ENCODE measurements at regions not wholly inside any gene's neighbourhood (a gene's known extent, or its start where the extent isn't known, plus 50 kb on each side); places are given as distances from the start of the nearest gene placed in this dataset.

- Mint-ChIP-seq H3K27ac (peak overlapping the region; percentile 63), H3K4me3 (no peak overlapping the region), H3K27me3 (ENCODE audit: low read depth) (peaks cover 10% of the 10 kb centered on the region), H3K9me3 (no peaks in the 10 kb centered on the region), H3K36me3 (no peaks in the 10 kb centered on the region), H3K4me1 (peaks cover 49% of the 10 kb centered on the region)
- CTCF ChIA-PET: interaction anchor here (0.9 to 2.7 kb wide), 17 partner anchors 9 to 683 kb away, joined by 3 to 24 read pairs (median 3); partner anchors contain the start of gene SFMBT2
- DNase-seq (ENCODE audit: low spot score) (no peak), ATAC-seq (no peak)
- TF ChIP-seq ZBTB21 (CRISPR knock-in tag; IDR thresholded peaks at IDR 0.05; ENCODE audit: borderline replicate concordance) (no peak), NR2C2 (CRISPR knock-in tag; IDR thresholded peaks at IDR 0.05) (no peak), FOXP4 (CRISPR knock-in tag; IDR thresholded peaks at IDR 0.05) (no peak), E2F4 (CRISPR knock-in tag; IDR thresholded peaks at IDR 0.05; ENCODE audit: borderline replicate concordance, low read depth) (no peak), CREB1 (CRISPR knock-in tag; IDR thresholded peaks at IDR 0.05) (no peak), CREM (CRISPR knock-in tag; IDR thresholded peaks at IDR 0.05) (no peak), HMGXB4 (CRISPR knock-in tag; IDR thresholded peaks at IDR 0.05) (no peak), NFYB (CRISPR knock-in tag; conservative IDR thresholded peaks at IDR 0.05; ENCODE audit: low read depth) (no peak), GTF2I (CRISPR knock-in tag; conservative IDR thresholded peaks at IDR 0.05) (no peak), ZMAT4 (CRISPR knock-in tag; IDR thresholded peaks at IDR 0.05) (no peak), IRF2 (CRISPR knock-in tag; IDR thresholded peaks at IDR 0.05; ENCODE audit: borderline replicate concordance, low read depth) (no peak), JUN (CRISPR knock-in tag; IDR thresholded peaks at IDR 0.05) (no peak)
- TF ChIP-seq, protein P1, sequence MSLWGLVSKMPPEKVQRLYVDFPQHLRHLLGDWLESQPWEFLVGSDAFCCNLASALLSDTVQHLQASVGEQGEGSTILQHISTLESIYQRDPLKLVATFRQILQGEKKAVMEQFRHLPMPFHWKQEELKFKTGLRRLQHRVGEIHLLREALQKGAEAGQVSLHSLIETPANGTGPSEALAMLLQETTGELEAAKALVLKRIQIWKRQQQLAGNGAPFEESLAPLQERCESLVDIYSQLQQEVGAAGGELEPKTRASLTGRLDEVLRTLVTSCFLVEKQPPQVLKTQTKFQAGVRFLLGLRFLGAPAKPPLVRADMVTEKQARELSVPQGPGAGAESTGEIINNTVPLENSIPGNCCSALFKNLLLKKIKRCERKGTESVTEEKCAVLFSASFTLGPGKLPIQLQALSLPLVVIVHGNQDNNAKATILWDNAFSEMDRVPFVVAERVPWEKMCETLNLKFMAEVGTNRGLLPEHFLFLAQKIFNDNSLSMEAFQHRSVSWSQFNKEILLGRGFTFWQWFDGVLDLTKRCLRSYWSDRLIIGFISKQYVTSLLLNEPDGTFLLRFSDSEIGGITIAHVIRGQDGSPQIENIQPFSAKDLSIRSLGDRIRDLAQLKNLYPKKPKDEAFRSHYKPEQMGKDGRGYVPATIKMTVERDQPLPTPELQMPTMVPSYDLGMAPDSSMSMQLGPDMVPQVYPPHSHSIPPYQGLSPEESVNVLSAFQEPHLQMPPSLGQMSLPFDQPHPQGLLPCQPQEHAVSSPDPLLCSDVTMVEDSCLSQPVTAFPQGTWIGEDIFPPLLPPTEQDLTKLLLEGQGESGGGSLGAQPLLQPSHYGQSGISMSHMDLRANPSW (CRISPR knock-in tag; conservative IDR thresholded peaks at IDR 0.05; ENCODE audit: low read depth): no peak
- POLR2A ChIA-PET: interaction anchor here (0.5 kb wide), 1 partner anchor 306 kb away, joined by 4 read pairs; no protein-coding TSS in a partner anchor
Measured at GRCh38 chr10:7085147-7085912, 325.5 kb downstream of the SFMBT2 start.

GRCh38 chr10:7084280-7085005, 326.4 kb downstream of the SFMBT2 start:
- no peaks in the 10 kb centered on the region for H3K9me3 Mint-ChIP-seq
- CTCF ChIA-PET: interaction anchor here (1.4 to 2.7 kb wide), 2 partner anchors 37 to 405 kb away, joined by 3 to 24 read pairs; no protein-coding TSS in a partner anchor
- no peak overlapping the region for H3K4me3 Mint-ChIP-seq
- TF ChIP-seq ZNF416 (CRISPR knock-in tag; IDR thresholded peaks at IDR 0.05) (no peak), TEAD4 (CRISPR knock-in tag; IDR thresholded peaks at IDR 0.05) (no peak), ZNF121 (CRISPR knock-in tag; IDR thresholded peaks at IDR 0.05) (no peak), GRHL2 (CRISPR knock-in tag; IDR thresholded peaks at IDR 0.05; ENCODE audit: insufficient replicate concordance, severe bottlenecking) (no peak), ZNF138 (CRISPR knock-in tag; conservative IDR thresholded peaks at IDR 0.05) (no peak), NR3C1 (CRISPR knock-in tag; conservative IDR thresholded peaks at IDR 0.05; ENCODE audit: low read depth) (no peak), ATF3 (CRISPR knock-in tag; conservative IDR thresholded peaks at IDR 0.05) (no peak), NFYB (CRISPR knock-in tag; conservative IDR thresholded peaks at IDR 0.05; ENCODE audit: low read depth) (no peak), MYBL2 (CRISPR knock-in tag; IDR thresholded peaks at IDR 0.05) (no peak)
- DNase-seq (ENCODE audit: low spot score) (no peak), ATAC-seq (no peak)
- H3K27me3 Mint-ChIP-seq (ENCODE audit: low read depth): peaks cover 10% of the 10 kb centered on the region
- H3K36me3 Mint-ChIP-seq: no peaks in the 10 kb centered on the region
- no peak overlapping the region for H3K27ac Mint-ChIP-seq
- peaks cover 49% of the 10 kb centered on the region for H3K4me1 Mint-ChIP-seq
- POLR2A ChIA-PET: no interaction called here
